ENCODE measurements at regions not wholly inside any gene's neighbourhood (a gene's known extent, or its start where the extent isn't known, plus 50 kb on each side); places are given as distances from the start of the nearest gene placed in this dataset.

- peak; percentile 99 for TF ChIP-seq SPI1 (IDR thresholded peaks at IDR 0.05; ENCODE audit: borderline replicate concordance, low read depth)
- no peak for TF ChIP-seq REST (IDR thresholded peaks at IDR 0.05; ENCODE audit: insufficient replicate concordance, low read depth)
- TF ChIP-seq CTCF (IDR thresholded peaks at IDR 0.05; ENCODE audit: insufficient read depth, low read length) = no peak
- peak; percentile 99 for TF ChIP-seq POLR2AphosphoS5 (IDR thresholded peaks at IDR 0.05; ENCODE audit: low read depth)
- TF ChIP-seq GABPA (IDR thresholded peaks at IDR 0.05; ENCODE audit: low read depth) = peak; percentile 46; the same call in 1 of the 2 replicates
- DNase-seq (ENCODE audit: low read depth in 1 of 2, low spot score in 1 of 2) = peak; percentile 83 to 89
- Histone ChIP-seq H3K27me3 (ENCODE audit: insufficient read depth, poor library complexity, severe bottlenecking) (peaks cover 40% of the 10 kb centered on the region), H3K4me3 (replicated peaks; ENCODE audit: insufficient read depth, low read length) (no peak overlapping the region), H3K27ac (replicated peaks) (no peak overlapping the region)
Measured at GRCh38 chr13:31038834-31039552, 106.5 kb downstream of the TEX26 start.

- DNase-seq (ENCODE audit: low read depth in 1 of 2, low spot score in 1 of 2) = no peak
- Histone ChIP-seq H3K27me3 (ENCODE audit: insufficient read depth, poor library complexity, severe bottlenecking) (peaks cover 36% of the 10 kb centered on the region), H3K27ac (replicated peaks) (no peak overlapping the region), H3K4me3 (replicated peaks; ENCODE audit: insufficient read depth, low read length) (no peak overlapping the region)
- TF ChIP-seq GABPA (IDR thresholded peaks at IDR 0.05; ENCODE audit: low read depth) = no peak
- peak; percentile 43; the same call in 1 of the 2 replicates for TF ChIP-seq SPI1 (IDR thresholded peaks at IDR 0.05; ENCODE audit: borderline replicate concordance, low read depth)
- no peak for TF ChIP-seq POLR2AphosphoS5 (IDR thresholded peaks at IDR 0.05; ENCODE audit: low read depth)
Measured at GRCh38 chr13:31037874-31038500, 105.5 kb downstream of the TEX26 start.

GRCh38 chr13:31036731-31037695 lies 104.6 kb downstream of the TEX26 start:
- no peak overlapping the region for H3K4me3 ChIP-seq (replicated peaks; ENCODE audit: insufficient read depth, low read length)
- H3K27ac ChIP-seq (replicated peaks) = no peak overlapping the region
- TF ChIP-seq SPI1 (IDR thresholded peaks at IDR 0.05; ENCODE audit: borderline replicate concordance, low read depth) (peak; percentile 11; the same call in 1 of the 2 replicates), REST (IDR thresholded peaks at IDR 0.05; ENCODE audit: insufficient replicate concordance, low read depth) (no peak)
- peaks cover 32% of the 10 kb centered on the region for H3K27me3 ChIP-seq (ENCODE audit: insufficient read depth, poor library complexity, severe bottlenecking)
- no peak for DNase-seq (ENCODE audit: low read depth in 1 of 2, low spot score in 1 of 2)

GRCh38 chr13:31035185-31035965 lies 102.9 kb downstream of the TEX26 start:
- no peak for DNase-seq (ENCODE audit: low read depth in 1 of 2, low spot score in 1 of 2)
- Histone ChIP-seq H3K27me3 (ENCODE audit: insufficient read depth, poor library complexity, severe bottlenecking) (peaks cover 23% of the 10 kb centered on the region), H3K4me3 (replicated peaks; ENCODE audit: insufficient read depth, low read length) (no peak overlapping the region), H3K27ac (replicated peaks) (no peak overlapping the region)
- TF ChIP-seq SPI1 (IDR thresholded peaks at IDR 0.05; ENCODE audit: borderline replicate concordance, low read depth) (no peak), CTCF (IDR thresholded peaks at IDR 0.05; ENCODE audit: insufficient read depth, low read length) (no peak), REST (IDR thresholded peaks at IDR 0.05; ENCODE audit: insufficient replicate concordance, low read depth) (no peak), POLR2AphosphoS5 (IDR thresholded peaks at IDR 0.05; ENCODE audit: low read depth) (no peak), GABPA (IDR thresholded peaks at IDR 0.05; ENCODE audit: low read depth) (no peak)
